HL-60 (cell line): ENCODE measurements at regions not wholly inside any gene's neighbourhood (a gene's known extent, or its start where the extent isn't known, plus 50 kb on each side); places are given as distances from the start of the nearest gene placed in this dataset.

Experiments
- GABPA ChIP-seq: IDR thresholded peaks from 2 replicates; pipeline ENCODE4 v1.6.1; 2012; ENCODE audit warnings: low read depth
- POLR2AphosphoS5 ChIP-seq: IDR thresholded peaks from 2 replicates; pipeline ENCODE4 v1.6.1; 2012; ENCODE audit warnings: low read depth
- REST ChIP-seq: IDR thresholded peaks from 2 replicates; pipeline ENCODE4 v1.6.1; 2012; ENCODE audit warnings: low read depth; ENCODE audit not compliant: insufficient replicate concordance
- TF ChIP-seq, protein P1 (sequence below): IDR thresholded peaks from one replicate; pipeline ENCODE4 v1.5.1; 2011; ENCODE audit warnings: low read length, control low read depth, inconsistent platforms; ENCODE audit not compliant: insufficient read depth

- TF ChIP-seq, protein P1, sequence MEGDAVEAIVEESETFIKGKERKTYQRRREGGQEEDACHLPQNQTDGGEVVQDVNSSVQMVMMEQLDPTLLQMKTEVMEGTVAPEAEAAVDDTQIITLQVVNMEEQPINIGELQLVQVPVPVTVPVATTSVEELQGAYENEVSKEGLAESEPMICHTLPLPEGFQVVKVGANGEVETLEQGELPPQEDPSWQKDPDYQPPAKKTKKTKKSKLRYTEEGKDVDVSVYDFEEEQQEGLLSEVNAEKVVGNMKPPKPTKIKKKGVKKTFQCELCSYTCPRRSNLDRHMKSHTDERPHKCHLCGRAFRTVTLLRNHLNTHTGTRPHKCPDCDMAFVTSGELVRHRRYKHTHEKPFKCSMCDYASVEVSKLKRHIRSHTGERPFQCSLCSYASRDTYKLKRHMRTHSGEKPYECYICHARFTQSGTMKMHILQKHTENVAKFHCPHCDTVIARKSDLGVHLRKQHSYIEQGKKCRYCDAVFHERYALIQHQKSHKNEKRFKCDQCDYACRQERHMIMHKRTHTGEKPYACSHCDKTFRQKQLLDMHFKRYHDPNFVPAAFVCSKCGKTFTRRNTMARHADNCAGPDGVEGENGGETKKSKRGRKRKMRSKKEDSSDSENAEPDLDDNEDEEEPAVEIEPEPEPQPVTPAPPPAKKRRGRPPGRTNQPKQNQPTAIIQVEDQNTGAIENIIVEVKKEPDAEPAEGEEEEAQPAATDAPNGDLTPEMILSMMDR, result no peak
- no peak for TF ChIP-seq POLR2AphosphoS5
- no peak for TF ChIP-seq REST
- TF ChIP-seq GABPA, result no peak
These were observed 516.1 kb downstream of the EFNA5 start for GRCh38 chr5:107154593-107154992.
